ENCODE measurements at regions not wholly inside any gene's neighbourhood (a gene's known extent, or its start where the extent isn't known, plus 50 kb on each side); places are given as distances from the start of the nearest gene placed in this dataset.

- TF ChIP-seq CTCF (IDR thresholded peaks at IDR 0.05) (no peak), EP300 (IDR thresholded peaks at IDR 0.05; ENCODE audit: borderline replicate concordance in 1 of 2, low read depth in 1 of 2, low read length in 1 of 2) (no peak), TCF12 (IDR thresholded peaks at IDR 0.05) (no peak), POLR2AphosphoS5 (IDR thresholded peaks at IDR 0.05; ENCODE audit: low read depth, low read length) (no peak), ELF1 (IDR thresholded peaks at IDR 0.05) (no peak), NFIC (IDR thresholded peaks at IDR 0.05; ENCODE audit: borderline replicate concordance) (no peak), RAD21 (IDR thresholded peaks at IDR 0.05; ENCODE audit: low read length) (no peak), YY1 (IDR thresholded peaks at IDR 0.05; ENCODE audit: low read depth) (no peak)
- TF ChIP-seq, protein P1, sequence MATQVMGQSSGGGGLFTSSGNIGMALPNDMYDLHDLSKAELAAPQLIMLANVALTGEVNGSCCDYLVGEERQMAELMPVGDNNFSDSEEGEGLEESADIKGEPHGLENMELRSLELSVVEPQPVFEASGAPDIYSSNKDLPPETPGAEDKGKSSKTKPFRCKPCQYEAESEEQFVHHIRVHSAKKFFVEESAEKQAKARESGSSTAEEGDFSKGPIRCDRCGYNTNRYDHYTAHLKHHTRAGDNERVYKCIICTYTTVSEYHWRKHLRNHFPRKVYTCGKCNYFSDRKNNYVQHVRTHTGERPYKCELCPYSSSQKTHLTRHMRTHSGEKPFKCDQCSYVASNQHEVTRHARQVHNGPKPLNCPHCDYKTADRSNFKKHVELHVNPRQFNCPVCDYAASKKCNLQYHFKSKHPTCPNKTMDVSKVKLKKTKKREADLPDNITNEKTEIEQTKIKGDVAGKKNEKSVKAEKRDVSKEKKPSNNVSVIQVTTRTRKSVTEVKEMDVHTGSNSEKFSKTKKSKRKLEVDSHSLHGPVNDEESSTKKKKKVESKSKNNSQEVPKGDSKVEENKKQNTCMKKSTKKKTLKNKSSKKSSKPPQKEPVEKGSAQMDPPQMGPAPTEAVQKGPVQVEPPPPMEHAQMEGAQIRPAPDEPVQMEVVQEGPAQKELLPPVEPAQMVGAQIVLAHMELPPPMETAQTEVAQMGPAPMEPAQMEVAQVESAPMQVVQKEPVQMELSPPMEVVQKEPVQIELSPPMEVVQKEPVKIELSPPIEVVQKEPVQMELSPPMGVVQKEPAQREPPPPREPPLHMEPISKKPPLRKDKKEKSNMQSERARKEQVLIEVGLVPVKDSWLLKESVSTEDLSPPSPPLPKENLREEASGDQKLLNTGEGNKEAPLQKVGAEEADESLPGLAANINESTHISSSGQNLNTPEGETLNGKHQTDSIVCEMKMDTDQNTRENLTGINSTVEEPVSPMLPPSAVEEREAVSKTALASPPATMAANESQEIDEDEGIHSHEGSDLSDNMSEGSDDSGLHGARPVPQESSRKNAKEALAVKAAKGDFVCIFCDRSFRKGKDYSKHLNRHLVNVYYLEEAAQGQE (IDR thresholded peaks at IDR 0.05; ENCODE audit: low read depth, low read length) = no peak
Observed at GRCh38 chr14:97336816-97337215, 539.6 kb downstream of the VRK1 start.

Data from SK-N-SH (cell line).